GM18499 (cell line): ENCODE measurements at regions not wholly inside any gene's neighbourhood (a gene's known extent, or its start where the extent isn't known, plus 50 kb on each side); places are given as distances from the start of the nearest gene placed in this dataset.
A peak's percentile ranks its signal among the peaks of the same experiment; 100 is the strongest.

Source experiments
- ATAC-seq: cut with Tn5 transposase; IDR thresholded peaks from one replicate; pipeline ENCODE4 v1.9.1; 2021; ENCODE audit warnings: moderate number of reproducible peaks; ENCODE audit not compliant: insufficient read depth, unreplicated experiment

- no peak for ATAC-seq
Observed at GRCh38 chr4:182014164-182014563, 229.0 kb upstream of the TENM3 start.

- no peak for ATAC-seq
Observed at GRCh38 chr4:182015014-182015413, 228.2 kb upstream of the TENM3 start.

GRCh38 chr4:182015893-182016292 is 227.3 kb upstream of the TENM3 start:
- ATAC-seq: no peak

GRCh38 chr4:182017038-182017437 is 226.2 kb upstream of the TENM3 start:
- ATAC-seq: no peak

GRCh38 chr4:182018691-182019090 is 224.5 kb upstream of the TENM3 start:
- peak; percentile 36 for ATAC-seq

GRCh38 chr4:182019148-182019652 is 224.0 kb upstream of the TENM3 start:
- ATAC-seq: peak; percentile 85

- no peak for ATAC-seq
Observed at GRCh38 chr4:182022909-182023308, 220.3 kb upstream of the TENM3 start.

- ATAC-seq: no peak
Observed at GRCh38 chr4:182023469-182023868, 219.7 kb upstream of the TENM3 start.

GRCh38 chr4:182042945-182043344 is 200.3 kb upstream of the TENM3 start:
- no peak for ATAC-seq

GRCh38 chr4:182048871-182049270 is 194.3 kb upstream of the TENM3 start:
- no peak for ATAC-seq

- ATAC-seq: no peak
Observed at GRCh38 chr4:182056866-182057265, 186.3 kb upstream of the TENM3 start.

GRCh38 chr4:182062458-182062857 is 180.7 kb upstream of the TENM3 start:
- no peak for ATAC-seq

GRCh38 chr4:182062936-182063335 is 180.3 kb upstream of the TENM3 start:
- no peak for ATAC-seq

- ATAC-seq: no peak
Observed at GRCh38 chr4:182063651-182064050, 179.6 kb upstream of the TENM3 start.

- no peak for ATAC-seq
Observed at GRCh38 chr4:182065255-182065654, 177.9 kb upstream of the TENM3 start.

GRCh38 chr4:182066037-182066436 is 177.2 kb upstream of the TENM3 start:
- ATAC-seq: no peak

GRCh38 chr4:182067828-182068227 is 175.4 kb upstream of the TENM3 start:
- ATAC-seq: no peak

- ATAC-seq: no peak
Observed at GRCh38 chr4:182068920-182069319, 174.3 kb upstream of the TENM3 start.

- no peak for ATAC-seq
Observed at GRCh38 chr4:182073278-182073677, 169.9 kb upstream of the TENM3 start.

- no peak for ATAC-seq
Observed at GRCh38 chr4:182074139-182074538, 169.1 kb upstream of the TENM3 start.

- no peak for ATAC-seq
Observed at GRCh38 chr4:182074810-182075209, 168.4 kb upstream of the TENM3 start.

GRCh38 chr4:182082910-182083309 is 160.3 kb upstream of the TENM3 start:
- ATAC-seq: no peak
